ENCODE measurements at regions not wholly inside any gene's neighbourhood (a gene's known extent, or its start where the extent isn't known, plus 50 kb on each side); places are given as distances from the start of the nearest gene placed in this dataset.
A peak's percentile ranks its signal among the peaks of the same experiment; 100 is the strongest.

- Histone ChIP-seq H3K9me3 (ENCODE audit: control insufficient read depth in 4 of 4, low read length in 3 of 4) (no peaks in the 10 kb centered on the region), H3K27me3 (ENCODE audit: control insufficient read depth in 4 of 4, insufficient read depth in 4 of 4, low read length in 3 of 4) (no peaks in the 10 kb centered on the region), H3K4me3 (ENCODE audit: low read depth in 1 of 3, low read length in 3 of 3) (no peak overlapping the region), H3K36me3 (ENCODE audit: control insufficient read depth in 4 of 4, insufficient read depth in 3 of 4, low read depth in 1 of 4, low read length in 3 of 4) (no peaks in the 10 kb centered on the region), H3K4me1 (ENCODE audit: control insufficient read depth in 4 of 4, insufficient read depth in 4 of 4, low read length in 3 of 4) (peaks cover 0 to 5% (median 0%) of the 10 kb centered on the region in 4 donors), H3K27ac (ENCODE audit: low read depth in 1 of 2, low read length in 2 of 2) (no peak overlapping the region), H3K9ac (ENCODE audit: low read depth in 1 of 2, low read length in 2 of 2) (no peak overlapping the region)
- TF ChIP-seq HNF4A (conservative IDR thresholded peaks at IDR 0.05) = peak; percentile 22 to 23
- TF ChIP-seq YY1 (IDR thresholded peaks at IDR 0.05) = no peak
- TF ChIP-seq SP1 (IDR thresholded peaks at IDR 0.05) = no peak
- TF ChIP-seq TAF1 (conservative IDR thresholded peaks at IDR 0.05) = no peak
- TF ChIP-seq ATF3 (IDR thresholded peaks at IDR 0.05) = no peak
- DNase-seq (ENCODE audit: low spot score) = no peak
- 50% methylated on average over 2 of the region's 2 CpGs for WGBS
Observed at GRCh38 chr9:115808108-115808507, 345.5 kb upstream of the PAPPA start.

GRCh38 chr9:115808695-115809094, 344.9 kb upstream of the PAPPA start:
- Histone ChIP-seq H3K36me3 (ENCODE audit: control insufficient read depth in 4 of 4, insufficient read depth in 3 of 4, low read depth in 1 of 4, low read length in 3 of 4) (no peaks in the 10 kb centered on the region), H3K4me3 (ENCODE audit: low read depth in 1 of 3, low read length in 3 of 3) (no peak overlapping the region), H3K27me3 (ENCODE audit: control insufficient read depth in 4 of 4, insufficient read depth in 4 of 4, low read length in 3 of 4) (no peaks in the 10 kb centered on the region), H3K27ac (ENCODE audit: low read depth in 1 of 2, low read length in 2 of 2) (no peak overlapping the region), H3K4me1 (ENCODE audit: control insufficient read depth in 4 of 4, insufficient read depth in 4 of 4, low read length in 3 of 4) (peaks cover 0 to 5% (median 0%) of the 10 kb centered on the region in 4 donors), H3K9ac (ENCODE audit: low read depth in 1 of 2, low read length in 2 of 2) (no peak overlapping the region), H3K9me3 (ENCODE audit: control insufficient read depth in 4 of 4, low read length in 3 of 4) (no peaks in the 10 kb centered on the region)
- no peak for DNase-seq (ENCODE audit: low spot score)
- no peak for TF ChIP-seq YY1 (IDR thresholded peaks at IDR 0.05)
- TF ChIP-seq TAF1 (conservative IDR thresholded peaks at IDR 0.05) = no peak
- TF ChIP-seq HNF4G (IDR thresholded peaks at IDR 0.05) = no peak
- TF ChIP-seq NR2F2 (IDR thresholded peaks at IDR 0.05) = no peak
- TF ChIP-seq SP1 (IDR thresholded peaks at IDR 0.05) = no peak
- WGBS = 66% methylated on average over 5 of the region's 5 CpGs

- Histone ChIP-seq H3K4me1 (ENCODE audit: control insufficient read depth in 4 of 4, insufficient read depth in 4 of 4, low read length in 3 of 4) (peaks cover 0 to 5% (median 0%) of the 10 kb centered on the region in 4 donors), H3K27ac (ENCODE audit: low read depth in 1 of 2, low read length in 2 of 2) (no peak overlapping the region), H3K27me3 (ENCODE audit: control insufficient read depth in 4 of 4, insufficient read depth in 4 of 4, low read length in 3 of 4) (no peaks in the 10 kb centered on the region), H3K4me3 (ENCODE audit: low read depth in 1 of 3, low read length in 3 of 3) (no peak overlapping the region), H3K9me3 (ENCODE audit: control insufficient read depth in 4 of 4, low read length in 3 of 4) (no peaks in the 10 kb centered on the region), H3K36me3 (ENCODE audit: control insufficient read depth in 4 of 4, insufficient read depth in 3 of 4, low read depth in 1 of 4, low read length in 3 of 4) (no peaks in the 10 kb centered on the region), H3K9ac (ENCODE audit: low read depth in 1 of 2, low read length in 2 of 2) (no peak overlapping the region)
- TF ChIP-seq CTCF (IDR thresholded peaks at IDR 0.05; ENCODE audit: low read depth, low read length, missing input control) (no peak), ATF3 (IDR thresholded peaks at IDR 0.05) (no peak), HNF4A (conservative IDR thresholded peaks at IDR 0.05) (no peak), MAX (IDR thresholded peaks at IDR 0.05) (no peak), FOXA2 (IDR thresholded peaks at IDR 0.05) (no peak), JUND (IDR thresholded peaks at IDR 0.05) (no peak), RAD21 (IDR thresholded peaks at IDR 0.05) (no peak), RXRA (IDR thresholded peaks at IDR 0.05) (no peak)
- no peak for DNase-seq (ENCODE audit: low spot score)
- 49% methylated on average over 2 of the region's 2 CpGs for WGBS
Observed at GRCh38 chr9:115810166-115810565, 343.4 kb upstream of the PAPPA start.

Data from liver (tissue), 8 donors.